Fibroblast of the aortic adventitia (primary cell): ENCODE measurements at regions not wholly inside any gene's neighbourhood (a gene's known extent, or its start where the extent isn't known, plus 50 kb on each side); places are given as distances from the start of the nearest gene placed in this dataset.
"Not testable (repeated sequence)": the region's sequence is repeated elsewhere in the genome, so short reads cannot be mapped to it uniquely, and the experiment has no call there.

Experiments
- DNase-seq: peaks from one replicate; pipeline ENCODE4 v3.0.0-alpha.2; 2010; ENCODE audit warnings: low read depth
- H3K4me3 ChIP-seq: 2 replicates; pipeline ENCODE4 v1.5.1; 2011; ENCODE audit warnings: low read depth, mild to moderate bottlenecking, control low read depth, low read length, moderate library complexity
- CTCF ChIP-seq: IDR thresholded peaks from 2 replicates; pipeline ENCODE4 v1.5.1; 2011; ENCODE audit warnings: mild to moderate bottlenecking, low read length, control low read depth, inconsistent platforms; ENCODE audit not compliant: insufficient read depth

GRCh38 chr10:109735776-109736175, 187.5 kb downstream of the XPNPEP1 start:
- no peak for TF ChIP-seq CTCF
- no peak overlapping the region for H3K4me3 ChIP-seq
- DNase-seq, result no peak

- no peak for DNase-seq
- no peak overlapping the region for H3K4me3 ChIP-seq
- TF ChIP-seq CTCF, result no peak
Measured at GRCh38 chr10:109732254-109732965, 190.9 kb downstream of the XPNPEP1 start.

GRCh38 chr10:109729895-109730294, 193.4 kb downstream of the XPNPEP1 start:
- not testable (repeated sequence) for DNase-seq, H3K4me3 ChIP-seq

GRCh38 chr10:109727436-109727835, 195.9 kb downstream of the XPNPEP1 start:
- H3K4me3 ChIP-seq, result no peak overlapping the region
- DNase-seq, result no peak
- TF ChIP-seq CTCF, result no peak

GRCh38 chr10:109726473-109726872, 196.8 kb downstream of the XPNPEP1 start:
- TF ChIP-seq CTCF, result no peak
- DNase-seq, result no peak
- no peak overlapping the region for H3K4me3 ChIP-seq

GRCh38 chr10:109723305-109723704, 200.0 kb downstream of the XPNPEP1 start:
- H3K4me3 ChIP-seq, result no peak overlapping the region
- DNase-seq, result no peak
- no peak for TF ChIP-seq CTCF

GRCh38 chr10:109721453-109722064, 201.8 kb downstream of the XPNPEP1 start:
- DNase-seq, result no peak
- no peak for TF ChIP-seq CTCF
- no peak overlapping the region for H3K4me3 ChIP-seq
